HT-29 (cell line): ENCODE measurements at regions not wholly inside any gene's neighbourhood (a gene's known extent, or its start where the extent isn't known, plus 50 kb on each side); places are given as distances from the start of the nearest gene placed in this dataset.

Source experiments
- DNase-seq: peaks from one replicate; pipeline ENCODE4 v3.0.0-alpha.2; 2015; ENCODE audit warnings: low spot score

DNA sequence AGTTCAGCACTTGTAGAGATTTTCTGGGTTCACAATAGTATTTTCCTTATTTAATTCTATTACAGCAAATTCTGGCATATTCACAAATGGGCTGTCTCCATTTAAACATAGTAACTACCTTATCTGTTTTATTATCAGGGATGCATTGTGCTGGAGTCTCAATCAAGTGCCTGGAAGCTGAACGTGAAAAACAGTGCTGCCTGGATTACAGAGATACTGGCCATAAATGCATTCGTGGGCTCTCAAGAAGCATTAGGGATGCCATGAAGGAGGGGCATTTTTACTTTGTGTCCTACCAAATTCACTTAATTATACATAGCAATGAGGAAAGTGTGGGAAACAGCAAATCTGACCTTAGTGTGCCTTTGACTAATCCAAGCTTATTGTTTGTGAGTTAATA is 184.6 kb downstream of the ABCC12 start:
- no peak for DNase-seq

DNA sequence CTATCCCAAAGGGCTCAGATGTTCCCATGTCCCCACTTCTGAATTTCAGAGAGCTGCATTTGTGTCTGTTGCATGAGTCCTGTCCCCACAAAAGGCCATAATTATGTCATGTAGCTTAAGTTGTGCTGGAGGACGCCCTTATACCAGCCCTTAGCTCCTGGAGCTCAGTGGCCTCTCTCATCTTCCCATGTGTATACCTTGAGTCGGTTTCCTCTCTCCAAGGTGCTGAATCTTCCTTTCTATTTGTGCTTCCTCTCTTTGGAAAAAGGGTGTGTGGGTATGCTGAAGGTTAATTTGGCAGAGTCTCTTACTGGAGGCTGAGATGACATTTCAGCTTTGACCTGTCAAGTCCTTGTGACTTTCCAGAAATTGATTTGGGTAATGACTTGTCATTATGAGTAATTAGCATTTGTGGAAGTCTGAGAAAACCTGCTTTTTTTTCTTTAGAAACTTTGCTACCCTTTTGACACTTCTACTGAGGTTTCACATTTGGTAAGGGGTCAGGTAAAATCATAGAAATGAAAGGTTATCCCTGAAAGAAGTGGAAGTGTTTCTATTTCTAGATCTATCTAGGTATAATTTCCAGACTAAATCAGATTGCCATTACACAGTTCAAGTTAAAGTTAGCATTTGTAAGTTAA is 185.4 kb downstream of the ABCC12 start:
- peak; percentile 45 for DNase-seq

DNA sequence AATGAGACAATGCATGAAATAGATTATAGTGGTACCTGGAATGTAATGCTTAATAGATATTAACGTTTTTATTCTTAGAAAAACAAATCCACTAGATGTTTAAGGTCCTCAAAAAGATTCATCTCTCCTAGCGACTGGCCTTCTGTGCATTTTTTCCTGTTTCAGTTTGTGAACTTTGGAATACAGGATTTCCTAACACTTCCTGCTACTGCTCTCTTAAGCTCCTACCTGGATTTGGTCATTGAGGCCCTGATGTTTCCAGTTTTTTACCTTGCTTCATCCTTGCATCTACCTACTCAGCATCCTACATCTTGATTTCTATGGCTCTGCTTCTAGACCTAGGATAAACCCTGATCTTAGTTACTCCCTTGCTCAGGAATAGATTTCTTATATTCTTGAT is 188.4 kb downstream of the ABCC12 start:
- DNase-seq, result no peak

DNA sequence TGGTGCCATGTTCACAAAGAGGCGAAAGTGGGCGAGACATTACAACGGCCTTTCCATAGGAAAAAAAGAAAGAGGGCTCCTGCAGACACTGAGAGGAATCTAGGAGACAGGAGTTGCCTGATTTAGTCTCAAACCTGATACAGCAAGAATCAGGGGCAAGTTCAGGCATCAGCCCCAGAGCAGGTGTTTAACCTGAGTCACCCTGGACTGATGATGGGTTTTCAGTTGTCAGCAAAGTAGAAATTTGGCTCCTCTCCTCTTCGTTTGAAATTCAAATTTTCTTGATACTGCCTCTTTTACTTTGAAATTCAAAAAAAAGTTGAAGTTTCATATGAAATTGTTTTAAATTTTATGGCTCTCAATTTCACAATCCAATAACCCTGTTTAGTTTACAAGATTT is 189.5 kb downstream of the ABCC12 start:
- DNase-seq, result no peak

DNA sequence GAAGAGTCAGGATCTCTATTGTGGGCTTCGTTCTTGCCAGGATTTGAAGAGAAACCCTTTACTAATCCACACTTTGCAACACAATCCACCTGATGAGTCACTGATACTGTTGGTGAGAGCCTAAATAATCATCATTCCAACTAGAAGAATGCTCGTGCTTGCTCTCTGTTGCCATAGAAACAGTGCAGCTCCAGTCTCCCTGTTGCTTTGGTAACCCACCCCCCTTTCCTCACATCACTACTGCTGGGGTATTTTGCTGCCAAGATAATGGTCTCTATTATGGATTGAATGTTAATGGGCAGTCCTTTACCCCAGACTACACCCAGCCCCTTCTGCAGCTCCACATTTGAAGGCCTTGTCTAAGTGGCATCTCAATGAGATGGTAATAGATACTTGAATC is 190.4 kb downstream of the ABCC12 start:
- DNase-seq, result no peak

DNA sequence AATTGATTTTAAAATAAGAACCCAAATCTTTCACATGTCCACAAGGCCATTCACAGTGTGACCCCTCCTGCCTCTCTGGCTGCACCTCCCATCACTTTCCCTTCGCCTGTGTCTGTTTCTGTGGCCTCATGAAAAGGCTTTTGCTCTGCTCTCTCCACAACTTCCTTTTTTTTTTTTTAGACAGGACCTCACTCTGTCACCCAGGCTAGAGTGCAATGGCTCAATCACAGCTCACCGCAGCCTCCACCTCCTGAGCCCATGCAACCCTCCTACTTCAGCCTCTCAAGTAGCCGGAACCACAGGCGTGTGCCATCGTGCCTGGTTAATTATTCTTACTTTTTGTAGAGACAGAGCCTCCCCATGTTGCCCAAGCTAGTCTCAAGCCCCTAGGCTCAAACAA is 197.1 kb downstream of the ABCC12 start:
- DNase-seq, result no peak

DNA sequence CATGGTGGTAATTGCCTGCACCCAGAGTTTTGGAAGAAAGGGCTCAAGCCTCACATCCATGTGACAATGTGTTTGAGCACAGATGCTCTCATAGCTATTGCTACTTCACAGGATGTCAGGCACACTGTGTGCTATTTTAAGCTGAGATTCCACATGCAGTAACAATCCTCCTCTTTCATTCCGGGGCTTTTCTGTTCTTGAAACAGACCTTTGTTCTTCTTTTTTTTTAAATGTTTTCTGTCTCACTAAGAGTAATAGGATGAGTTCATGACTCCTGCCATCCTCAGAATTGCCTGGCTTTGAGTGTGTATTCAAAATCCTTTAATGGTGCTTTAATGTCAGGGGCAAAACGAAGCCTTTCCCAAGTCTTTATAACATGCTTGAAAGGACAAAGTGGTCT is 198.9 kb downstream of the ABCC12 start:
- DNase-seq, result no peak

DNA sequence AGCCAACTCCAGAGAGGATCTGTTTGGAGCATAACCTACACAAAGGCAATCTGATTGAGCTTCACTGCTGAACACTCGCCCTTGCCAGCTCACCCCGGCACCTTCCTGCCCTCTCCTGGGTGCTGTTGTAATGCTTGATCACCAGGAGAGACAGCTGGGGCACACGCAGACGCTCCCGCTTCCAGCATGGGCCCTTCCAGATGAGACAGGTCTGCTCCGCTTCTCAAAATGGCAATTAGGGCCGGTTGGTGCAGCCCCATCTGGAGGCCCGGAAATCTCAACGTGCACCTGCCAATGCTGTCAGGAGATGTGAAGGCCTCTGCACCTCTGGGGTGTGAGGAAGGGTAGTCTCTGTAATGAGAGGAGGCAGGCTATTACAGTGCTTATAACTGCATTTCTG is 206.1 kb downstream of the ABCC12 start:
- DNase-seq, result no peak

DNA sequence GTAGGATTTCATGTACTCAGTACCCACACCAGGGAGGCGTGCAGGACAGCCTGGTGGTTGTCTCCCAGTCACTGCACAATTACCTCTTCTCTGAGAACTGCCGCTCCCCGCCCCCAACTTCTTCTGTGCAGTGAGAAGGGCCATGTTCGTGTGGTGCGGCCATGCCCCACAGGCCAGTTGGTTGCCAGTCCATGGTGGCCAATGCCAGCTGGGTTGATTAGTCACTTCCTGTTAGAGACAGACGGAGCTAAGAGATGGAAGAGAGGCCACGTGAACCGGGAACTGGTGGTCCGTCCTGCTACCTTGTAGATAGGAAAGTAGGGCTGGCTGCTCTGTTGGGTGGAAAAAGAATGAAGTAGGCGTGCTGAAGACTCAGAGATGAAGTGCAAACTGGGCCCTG is 206.5 kb downstream of the ABCC12 start:
- no peak for DNase-seq

DNA sequence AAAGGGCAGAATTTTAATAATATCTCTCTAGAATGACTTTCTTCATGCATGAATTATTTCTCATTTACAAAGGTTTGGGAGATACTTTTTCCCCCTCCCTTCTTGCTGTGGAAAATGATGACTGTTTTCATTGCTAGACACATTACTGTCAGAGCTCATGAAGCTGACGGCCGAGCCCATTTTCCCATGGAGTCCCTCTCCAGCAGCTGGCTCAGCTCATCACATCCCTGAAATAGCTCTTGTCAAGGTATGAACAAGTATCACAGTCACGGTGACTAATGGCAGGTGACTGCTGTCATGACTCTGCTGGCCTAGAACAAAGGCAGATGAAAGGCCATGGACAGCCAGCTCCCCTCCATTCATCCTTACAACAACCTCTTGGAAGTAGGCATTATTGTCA is 208.1 kb downstream of the ABCC12 start:
- no peak for DNase-seq

DNA sequence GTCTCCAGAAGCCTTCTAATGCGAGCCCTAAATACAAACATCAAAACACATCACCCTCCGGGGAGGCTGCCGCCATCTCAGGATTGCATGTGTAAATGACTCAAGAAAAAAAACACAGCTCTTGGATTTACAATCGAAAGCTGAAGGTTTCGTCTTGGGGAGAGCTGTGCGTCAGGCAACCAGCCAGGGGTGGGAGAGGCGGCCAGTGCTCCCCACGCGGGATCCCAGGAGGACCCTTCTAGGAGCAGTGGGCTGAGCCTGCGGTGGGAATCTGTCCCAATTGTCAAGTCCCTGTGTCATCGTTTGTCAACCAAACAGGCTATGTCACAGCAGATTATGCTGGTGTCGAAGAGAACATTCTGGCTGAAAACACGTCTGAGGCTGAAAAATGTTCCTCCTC is 209.7 kb downstream of the ABCC12 start:
- DNase-seq, result no peak

DNA sequence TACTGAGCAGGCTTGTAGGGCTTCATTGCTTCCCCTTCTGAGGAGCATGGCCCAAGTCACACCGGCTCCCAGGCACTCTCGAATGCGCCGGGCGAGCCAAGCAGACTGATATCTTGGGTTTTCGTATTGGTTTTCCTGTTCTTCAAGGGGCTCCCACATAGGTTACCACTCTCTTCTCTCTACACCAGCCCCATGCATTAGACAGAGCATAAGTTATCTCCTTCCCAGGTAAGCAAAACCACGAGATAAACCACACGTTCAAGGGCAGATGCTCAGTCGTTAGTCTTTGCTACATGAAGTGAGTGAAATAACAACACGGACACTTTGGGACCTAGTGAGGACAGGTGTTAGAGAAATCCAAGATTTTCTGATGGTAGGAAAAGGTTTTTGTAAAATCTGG is 211.2 kb downstream of the ABCC12 start:
- no peak for DNase-seq

DNA sequence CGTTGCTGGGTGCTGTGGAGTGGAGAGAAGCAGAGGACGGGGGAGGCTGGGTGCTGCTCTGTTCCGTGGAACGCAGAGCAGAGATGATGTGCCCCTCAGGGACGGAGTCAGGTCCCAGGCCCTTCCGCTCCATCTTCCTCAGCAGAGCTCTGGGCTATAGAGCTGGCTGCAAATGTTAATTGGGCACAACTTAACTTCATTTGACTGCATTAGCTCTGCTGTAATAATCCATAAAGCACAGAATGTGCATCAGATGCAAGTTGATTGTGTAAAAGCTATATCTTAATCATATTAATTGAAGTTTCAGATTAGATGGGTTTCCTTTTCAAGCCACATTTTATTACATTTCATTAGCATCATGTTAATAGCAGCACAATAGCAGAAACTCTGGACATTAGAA is 212.6 kb downstream of the ABCC12 start:
- DNase-seq, result no peak

DNA sequence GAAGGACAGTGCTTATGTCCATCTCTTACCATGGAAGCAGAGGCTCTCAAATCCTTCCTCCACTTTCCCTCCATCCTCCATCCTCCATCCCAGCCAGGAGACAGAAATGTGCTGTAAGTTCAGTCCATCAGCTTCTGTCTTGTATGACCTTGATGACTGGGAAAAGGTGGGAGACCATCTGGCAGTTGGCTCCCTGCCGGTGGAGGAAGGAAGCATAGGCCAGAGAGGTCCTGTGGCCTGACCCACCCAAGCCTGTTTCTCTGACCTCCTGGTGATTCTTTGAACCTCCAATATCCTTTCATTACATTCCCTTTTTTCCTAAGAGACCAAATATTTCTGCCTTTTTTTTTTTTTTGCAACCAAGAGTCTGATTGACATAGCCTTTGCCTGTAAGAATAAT is 215.3 kb downstream of the ABCC12 start:
- no peak for DNase-seq

DNA sequence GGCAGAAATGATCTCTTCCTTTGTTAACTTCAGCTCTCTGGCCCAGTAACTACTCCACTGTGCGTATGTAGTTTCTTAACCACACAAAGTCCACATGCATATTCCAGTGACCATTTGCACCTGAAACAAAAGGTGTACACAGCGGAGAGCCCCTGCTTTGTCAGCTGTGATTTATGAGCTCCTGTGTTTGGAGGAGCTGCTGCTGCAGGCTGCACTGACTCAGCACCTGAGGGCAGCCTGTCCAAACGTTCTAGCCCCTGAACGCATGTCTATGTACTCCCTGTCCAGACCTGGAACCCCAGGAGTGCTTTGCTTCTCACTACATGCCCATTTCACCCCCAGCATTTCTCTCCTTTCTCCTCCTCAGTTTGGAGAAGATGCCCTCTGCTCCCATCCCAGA is 216.1 kb downstream of the ABCC12 start:
- DNase-seq, result no peak

DNA sequence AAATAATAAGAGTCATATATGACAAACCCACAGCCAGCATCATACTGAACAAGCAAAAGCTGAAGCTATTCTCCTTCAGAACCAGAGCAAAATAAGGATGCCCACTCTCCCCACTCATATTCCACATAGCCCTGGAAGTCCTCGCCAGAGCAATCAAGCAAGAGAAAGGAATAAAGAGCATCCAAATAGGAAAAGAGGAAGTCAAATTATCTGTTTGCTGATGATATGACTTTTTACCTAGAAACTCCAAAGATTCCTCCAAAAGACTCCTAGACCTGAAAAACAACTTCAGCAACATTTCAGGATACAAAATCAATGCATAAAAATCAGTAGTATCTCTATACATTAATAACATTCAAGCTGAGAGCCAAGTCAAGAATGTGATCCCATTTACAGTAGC is 217.5 kb downstream of the ABCC12 start:
- no peak for DNase-seq

DNA sequence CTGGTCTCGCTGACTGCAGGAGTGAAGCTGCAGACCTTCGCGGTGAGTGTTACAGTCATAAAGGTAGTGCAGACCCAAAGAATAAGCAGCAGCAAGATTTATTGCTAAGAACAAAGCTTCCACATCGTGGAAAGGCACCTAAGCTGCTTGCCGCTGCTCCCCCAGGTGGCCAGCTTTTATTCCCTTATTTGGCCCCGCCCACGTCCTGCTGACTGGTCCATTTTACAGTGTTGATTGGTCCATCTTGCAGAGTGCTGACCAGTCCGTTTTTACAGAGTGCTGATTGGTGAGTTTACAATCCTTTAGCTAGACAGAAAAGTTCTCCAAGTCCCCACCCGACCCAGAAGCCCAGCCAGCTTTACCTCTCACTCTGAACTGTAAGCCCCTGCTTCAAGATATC is 227.8 kb downstream of the ABCC12 start:
- DNase-seq, result peak; percentile 60

DNA sequence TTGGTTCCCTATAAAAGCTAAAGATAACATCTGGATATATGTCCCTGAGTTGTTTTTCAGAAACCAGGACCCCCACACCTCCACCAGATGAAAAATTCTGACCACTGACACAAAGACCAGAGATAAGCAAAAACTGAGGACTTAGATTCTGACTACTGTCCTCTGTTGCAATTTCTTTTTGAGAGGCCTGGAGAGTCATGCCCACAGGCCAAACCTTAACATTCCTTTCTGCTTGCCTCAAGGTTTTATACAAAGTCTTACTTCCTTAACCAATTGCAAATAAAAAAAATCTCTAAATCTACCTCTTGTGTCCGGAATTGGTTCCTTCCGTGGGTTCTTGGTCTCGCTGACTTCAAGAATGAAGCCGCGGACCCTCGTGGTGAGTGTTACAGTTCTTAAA is 228.5 kb downstream of the ABCC12 start:
- no peak for DNase-seq

DNA sequence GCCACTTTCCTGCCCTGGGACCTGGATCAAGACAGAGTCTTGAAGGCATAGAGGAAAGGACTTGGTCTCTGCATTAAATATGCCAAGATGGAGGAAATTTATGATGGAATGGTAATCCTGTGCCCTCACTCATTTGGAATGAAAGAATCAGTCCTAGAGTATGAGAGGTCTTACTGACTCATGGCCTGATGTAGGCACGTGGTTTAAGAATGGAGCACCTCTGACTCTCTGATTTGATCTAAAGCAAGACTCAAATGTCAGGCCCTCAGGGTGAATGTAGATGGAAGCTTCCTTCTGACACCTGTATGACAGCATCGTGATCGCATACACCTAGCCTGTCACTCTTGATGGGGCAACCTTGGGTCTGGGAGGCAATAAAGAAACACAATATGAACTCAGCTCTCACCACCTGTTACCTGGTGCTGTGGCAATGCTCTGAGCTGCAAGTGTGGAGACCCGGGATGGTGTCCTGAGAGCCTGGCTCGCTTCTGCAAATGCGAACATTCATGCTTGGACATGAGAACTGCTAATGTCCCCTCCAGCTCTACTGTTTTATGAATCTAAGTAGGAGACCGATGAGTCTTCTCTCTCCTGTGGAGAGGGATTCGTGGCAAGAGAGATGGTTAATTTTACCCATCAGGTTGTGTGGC is 229.9 kb downstream of the ABCC12 start:
- no peak for DNase-seq

DNA sequence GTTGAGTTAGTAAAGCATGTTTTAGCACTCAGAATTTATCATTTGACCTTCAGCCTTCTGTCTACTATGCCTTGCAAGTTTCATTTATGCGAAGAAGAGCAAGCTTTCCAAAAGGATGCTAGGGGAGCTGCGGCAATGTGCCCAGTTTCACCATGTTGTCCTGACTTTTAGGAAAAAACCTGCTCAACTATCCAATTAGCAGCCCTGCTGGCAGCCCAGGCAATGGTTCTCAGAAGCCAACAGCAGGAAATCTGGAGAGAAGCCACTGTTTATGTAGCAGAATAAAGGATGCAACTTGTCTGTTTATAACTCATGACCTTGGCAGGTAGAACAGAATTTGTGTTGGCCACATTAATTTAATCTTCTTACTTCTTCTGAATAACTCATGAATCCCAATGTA is 230.8 kb downstream of the ABCC12 start:
- DNase-seq, result no peak

DNA sequence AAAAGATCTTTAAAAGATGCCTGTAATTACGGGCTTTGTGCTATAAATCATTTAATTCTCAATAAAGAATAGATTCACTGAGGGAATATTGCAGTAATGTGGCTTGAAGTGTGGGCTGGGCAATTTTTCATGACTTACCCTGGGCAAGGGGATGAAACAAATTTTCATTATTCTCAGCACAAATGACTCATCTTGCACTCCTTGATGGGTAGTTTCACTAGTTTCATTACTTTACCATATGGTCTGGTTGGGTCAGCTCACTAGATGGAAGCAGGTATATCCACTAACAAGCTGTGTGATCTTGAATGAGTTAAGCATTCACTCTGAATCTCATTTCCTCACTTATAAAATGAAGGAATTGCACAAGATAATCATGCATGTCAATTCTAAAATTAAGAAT is 234.3 kb downstream of the ABCC12 start:
- DNase-seq, result no peak

DNA sequence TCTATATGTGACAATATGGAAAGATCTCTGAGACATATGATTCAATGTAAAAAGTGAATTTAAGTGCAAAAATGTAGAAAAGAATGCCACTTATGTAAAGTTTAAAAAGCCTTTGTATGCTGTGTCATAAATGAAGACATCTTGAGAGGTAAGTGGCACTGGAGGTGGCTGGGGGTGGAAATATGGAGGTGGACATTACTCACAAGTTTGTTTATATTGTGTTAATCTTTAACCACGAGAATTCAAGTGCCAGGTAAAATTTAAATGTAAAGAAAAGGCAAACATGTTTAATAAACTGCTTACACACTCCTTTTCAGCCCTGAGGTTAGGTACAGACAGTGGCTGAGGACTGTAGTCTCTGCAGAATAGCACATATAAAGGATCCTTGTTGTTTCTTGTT is 235.1 kb downstream of the ABCC12 start:
- DNase-seq, result peak; percentile 19

DNA sequence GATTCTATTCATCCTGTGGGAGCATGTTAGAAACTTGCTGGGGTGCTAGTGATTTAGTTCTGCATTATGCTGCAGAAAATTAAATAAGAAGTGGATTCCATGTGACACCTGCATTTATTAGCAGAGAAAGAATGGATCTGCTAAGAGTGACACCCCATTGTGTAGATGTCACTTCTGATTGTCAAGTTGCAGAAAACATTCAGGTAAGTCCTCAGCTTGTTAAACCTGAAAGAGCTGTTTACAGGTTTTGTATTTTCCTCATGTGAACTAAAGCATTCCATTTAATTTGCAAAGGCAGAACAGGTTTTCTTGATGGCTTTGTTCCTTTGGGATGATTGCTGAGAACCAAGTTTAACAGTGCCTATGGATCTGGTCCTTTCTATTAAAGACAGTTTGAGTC is 238.7 kb downstream of the ABCC12 start:
- DNase-seq, result no peak

DNA sequence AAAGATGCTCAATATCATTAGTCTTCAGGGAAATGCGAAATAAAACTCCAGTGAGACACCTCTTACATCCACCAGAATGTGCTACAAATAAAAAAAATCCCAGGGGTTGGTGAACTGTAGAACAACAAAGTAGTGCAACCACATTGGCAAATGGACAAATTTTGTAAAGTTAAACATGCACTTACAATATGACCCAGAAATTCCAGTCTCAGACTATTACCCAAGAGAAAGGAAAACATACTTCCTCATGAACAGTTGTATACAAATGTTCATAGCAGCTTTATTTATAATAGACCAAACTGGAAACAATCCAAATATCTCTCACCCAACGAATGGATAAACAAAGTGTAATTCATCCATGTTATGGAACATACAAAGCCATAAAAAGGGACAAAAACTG is 239.5 kb downstream of the ABCC12 start:
- DNase-seq, result no peak
